ENCODE measurements at regions not wholly inside any gene's neighbourhood (a gene's known extent, or its start where the extent isn't known, plus 50 kb on each side); places are given as distances from the start of the nearest gene placed in this dataset.

- H3K4me1 ChIP-seq (replicated peaks in 1 of 2): peaks cover 0 to 16% of the 10 kb centered on the region in 2 donors
- TF ChIP-seq POLR2A (IDR thresholded peaks at IDR 0.05) (no peak), CTCF (IDR thresholded peaks at IDR 0.05) (no peak)
- WGBS, 4 donors: 89 to 100% (median 93%) methylated on average over 4 of the region's 4 CpGs
These were observed 480.4 kb upstream of the ZNF608 start for GRCh38 chr5:125226825-125227224.

GRCh38 chr5:125227333-125228095 lies 481.1 kb upstream of the ZNF608 start:
- Histone ChIP-seq H3K4me3 (no peak overlapping the region), H3K36me3 (replicated peaks in 1 of 2) (no peaks in the 10 kb centered on the region), H3K27me3 (no peaks in the 10 kb centered on the region), H3K27ac (peak overlapping the region in 2 of 5 donors; percentile 46 to 58), H3K9me3 (replicated peaks in 1 of 3) (no peaks in the 10 kb centered on the region), H3K4me1 (replicated peaks in 1 of 2) (peaks cover 0 to 16% of the 10 kb centered on the region in 2 donors)
- intact Hi-C loops (cut with DNase I): no loop called here
- no peak for TF ChIP-seq POLR2A (IDR thresholded peaks at IDR 0.05)
- TF ChIP-seq CTCF (IDR thresholded peaks at IDR 0.05): peak in 5 of 6 experiments; percentile 22 to 42 (median 34)
- WGBS, 4 donors: 59 to 74% (median 66%) methylated on average over 7 of the region's 7 CpGs
- DNase-seq: peak in 3 of 7 donors; percentile 19 to 30 (median 22)

More at GRCh38 chr5:125226825-125227224, 480.4 kb upstream of the ZNF608 start:
- no peak for DNase-seq
- Histone ChIP-seq H3K36me3 (replicated peaks in 1 of 2) (no peaks in the 10 kb centered on the region), H3K27ac (no peak overlapping the region), H3K27me3 (no peaks in the 10 kb centered on the region), H3K9me3 (replicated peaks in 1 of 3) (no peaks in the 10 kb centered on the region), H3K4me3 (no peak overlapping the region)
- intact Hi-C loops (cut with DNase I): no loop called here

- no peak for TF ChIP-seq CTCF (IDR thresholded peaks at IDR 0.05)
- no peak for TF ChIP-seq POLR2A (IDR thresholded peaks at IDR 0.05)
- Histone ChIP-seq H3K4me3 (no peak overlapping the region), H3K27me3 (no peaks in the 10 kb centered on the region), H3K4me1 (replicated peaks in 1 of 2) (peaks cover 0 to 16% of the 10 kb centered on the region in 2 donors), H3K27ac (no peak overlapping the region), H3K9me3 (replicated peaks in 1 of 3) (no peaks in the 10 kb centered on the region), H3K36me3 (replicated peaks in 1 of 2) (no peaks in the 10 kb centered on the region)
- intact Hi-C loops (cut with DNase I): no loop called here
- WGBS, 4 donors: 37 to 39% (median 38%) methylated on average over 4 of the region's 4 CpGs
- DNase-seq: no peak
These were observed 482.1 kb upstream of the ZNF608 start for GRCh38 chr5:125228363-125229070.

GRCh38 chr5:125229556-125229955 lies 483.1 kb upstream of the ZNF608 start:
- TF ChIP-seq CTCF (IDR thresholded peaks at IDR 0.05): no peak
- no peak for TF ChIP-seq POLR2A (IDR thresholded peaks at IDR 0.05)
- H3K27ac ChIP-seq: no peak overlapping the region
- DNase-seq: no peak
- intact Hi-C loops (cut with DNase I): no loop called here
- no peaks in the 10 kb centered on the region for H3K9me3 ChIP-seq (replicated peaks in 1 of 3)
- H3K4me3 ChIP-seq: no peak overlapping the region
- peaks cover 0 to 16% of the 10 kb centered on the region in 2 donors for H3K4me1 ChIP-seq (replicated peaks in 1 of 2)
- no peaks in the 10 kb centered on the region for H3K36me3 ChIP-seq (replicated peaks in 1 of 2)
- H3K27me3 ChIP-seq: no peaks in the 10 kb centered on the region
- 87 to 94% (median 89%) methylated on average over 4 of the region's 4 CpGs for WGBS, 4 donors
